HG02571 (cell line): ENCODE measurements at regions not wholly inside any gene's neighbourhood (a gene's known extent, or its start where the extent isn't known, plus 50 kb on each side); places are given as distances from the start of the nearest gene placed in this dataset.

Experiments used
- ATAC-seq: cut with Tn5 transposase; IDR thresholded peaks from one replicate; pipeline ENCODE4 v1.9.1; 2021; ENCODE audit warnings: mild to moderate bottlenecking, moderate library complexity; ENCODE audit not compliant: unreplicated experiment

DNA sequence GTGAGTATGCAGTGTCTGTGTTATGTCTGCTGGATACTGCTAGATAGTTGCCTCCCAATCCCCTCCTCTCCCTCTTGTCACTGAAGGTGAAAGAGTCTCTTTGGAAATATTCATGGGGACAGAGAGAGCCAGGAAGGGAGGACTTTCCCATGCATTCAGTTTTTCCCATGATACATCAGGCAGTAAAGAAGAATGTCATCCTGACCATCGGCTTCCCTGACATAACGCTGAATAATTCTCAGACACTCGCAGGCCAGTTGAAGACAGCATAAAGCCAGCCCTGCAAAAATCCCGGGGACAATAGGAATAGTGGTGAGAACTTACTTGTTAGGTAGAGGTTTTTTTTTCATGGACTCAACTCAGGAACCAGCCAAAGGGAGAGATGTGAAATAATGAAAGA, 58.1 kb downstream of the KLF4 start:
- ATAC-seq = no peak

DNA sequence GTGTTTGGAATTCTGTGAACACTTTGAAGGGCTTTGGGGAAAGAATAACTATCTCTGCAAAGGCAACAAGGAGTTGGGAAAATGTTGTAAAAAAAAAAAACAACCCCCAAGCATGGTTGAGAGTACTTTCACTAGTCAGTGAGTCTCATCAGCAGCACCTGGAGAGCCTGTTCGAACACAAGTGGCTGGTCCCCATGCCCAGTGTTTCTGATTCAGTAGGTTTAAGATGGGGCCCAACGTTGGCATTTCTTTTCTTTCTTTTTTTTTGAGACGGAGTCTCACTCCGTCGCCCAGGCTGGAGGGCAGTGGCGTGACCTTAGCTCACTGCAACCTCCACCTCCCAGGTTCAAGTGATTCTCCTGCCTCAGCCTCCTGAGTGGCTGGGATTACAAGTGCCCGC, 59.5 kb downstream of the KLF4 start:
- no peak for ATAC-seq

DNA sequence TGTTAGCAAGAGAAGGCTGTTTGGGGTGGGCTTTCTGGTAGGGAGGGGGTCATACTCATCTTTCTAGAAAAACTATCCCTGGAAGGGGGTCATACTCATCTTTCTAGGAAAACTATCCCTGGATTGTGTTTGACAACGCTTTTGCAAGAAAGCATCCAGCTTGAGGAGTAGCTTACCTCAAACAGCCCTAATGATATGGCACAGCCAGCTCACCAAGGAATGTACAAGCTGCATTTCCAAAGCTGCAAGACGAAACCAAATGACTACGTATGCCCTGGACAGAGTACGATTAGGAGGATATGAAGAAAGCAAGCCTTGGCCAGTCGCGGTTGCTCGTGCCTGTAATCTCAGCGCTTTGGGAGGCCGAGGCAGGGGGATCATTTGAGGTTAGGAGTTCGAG, 63.4 kb downstream of the KLF4 start:
- ATAC-seq = no peak

DNA sequence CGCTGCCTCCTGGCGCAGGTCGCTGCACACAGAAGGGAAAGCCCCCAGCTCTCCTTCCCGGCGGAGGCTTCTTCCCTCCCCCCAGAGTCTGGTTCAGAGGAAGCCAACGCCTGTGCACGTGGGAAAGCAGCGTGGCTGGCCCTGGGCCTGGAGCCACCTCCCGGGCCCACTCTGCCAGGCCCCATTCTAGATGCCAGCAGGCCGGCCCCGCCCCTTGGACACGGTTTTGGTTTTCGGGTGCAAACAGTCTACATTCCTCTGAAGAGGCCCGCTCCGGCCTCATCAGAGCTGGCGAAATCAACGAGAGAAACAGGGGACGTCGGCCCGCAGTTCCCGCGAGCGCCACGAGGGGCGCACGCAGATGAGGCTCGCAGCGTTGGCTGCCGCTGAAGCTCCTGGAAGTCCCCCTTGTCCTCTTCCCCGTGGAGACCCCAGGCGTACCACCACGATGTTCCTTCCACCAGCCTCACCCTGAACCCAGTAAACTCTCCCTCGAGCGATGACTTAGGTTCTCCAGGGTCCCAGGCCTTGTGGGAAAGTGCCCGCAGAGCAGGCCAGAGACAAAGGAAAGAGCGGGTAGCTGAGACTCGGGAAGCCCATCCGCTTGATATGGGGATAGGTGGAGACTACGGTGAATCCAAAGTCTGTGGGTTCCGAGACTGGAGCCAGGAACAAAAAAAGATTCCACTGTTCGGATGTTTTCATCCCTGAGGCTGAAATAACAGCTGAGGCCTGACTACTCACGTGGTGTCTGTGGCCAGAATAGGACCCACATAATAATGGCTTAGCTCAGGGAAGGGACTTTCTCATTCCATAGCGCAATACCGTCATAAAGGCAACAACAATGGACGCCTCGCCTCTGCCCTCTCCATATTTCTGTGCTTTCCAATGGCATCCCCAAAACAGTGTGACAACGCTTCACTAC, 64.2 kb downstream of the KLF4 start:
- peak; percentile 78 for ATAC-seq

DNA sequence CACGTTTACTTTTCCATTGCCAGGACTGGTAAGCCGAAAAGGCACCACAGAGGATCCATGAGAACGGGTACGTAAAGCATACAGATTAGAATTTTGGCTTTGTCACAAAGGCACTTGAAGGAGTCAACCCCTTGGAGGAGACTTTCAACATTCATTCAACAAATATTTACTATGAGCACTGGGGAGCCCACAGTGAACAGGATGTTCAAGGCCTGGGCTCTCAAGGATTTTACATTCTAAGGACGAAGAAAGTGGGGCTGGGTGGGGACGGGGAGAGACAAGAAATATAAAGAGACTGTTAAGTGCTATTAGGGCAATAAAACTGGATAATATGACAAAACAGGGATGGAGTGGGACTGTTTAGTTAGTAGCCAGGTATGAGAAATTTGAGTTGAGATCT, 66.0 kb downstream of the KLF4 start:
- no peak for ATAC-seq

DNA sequence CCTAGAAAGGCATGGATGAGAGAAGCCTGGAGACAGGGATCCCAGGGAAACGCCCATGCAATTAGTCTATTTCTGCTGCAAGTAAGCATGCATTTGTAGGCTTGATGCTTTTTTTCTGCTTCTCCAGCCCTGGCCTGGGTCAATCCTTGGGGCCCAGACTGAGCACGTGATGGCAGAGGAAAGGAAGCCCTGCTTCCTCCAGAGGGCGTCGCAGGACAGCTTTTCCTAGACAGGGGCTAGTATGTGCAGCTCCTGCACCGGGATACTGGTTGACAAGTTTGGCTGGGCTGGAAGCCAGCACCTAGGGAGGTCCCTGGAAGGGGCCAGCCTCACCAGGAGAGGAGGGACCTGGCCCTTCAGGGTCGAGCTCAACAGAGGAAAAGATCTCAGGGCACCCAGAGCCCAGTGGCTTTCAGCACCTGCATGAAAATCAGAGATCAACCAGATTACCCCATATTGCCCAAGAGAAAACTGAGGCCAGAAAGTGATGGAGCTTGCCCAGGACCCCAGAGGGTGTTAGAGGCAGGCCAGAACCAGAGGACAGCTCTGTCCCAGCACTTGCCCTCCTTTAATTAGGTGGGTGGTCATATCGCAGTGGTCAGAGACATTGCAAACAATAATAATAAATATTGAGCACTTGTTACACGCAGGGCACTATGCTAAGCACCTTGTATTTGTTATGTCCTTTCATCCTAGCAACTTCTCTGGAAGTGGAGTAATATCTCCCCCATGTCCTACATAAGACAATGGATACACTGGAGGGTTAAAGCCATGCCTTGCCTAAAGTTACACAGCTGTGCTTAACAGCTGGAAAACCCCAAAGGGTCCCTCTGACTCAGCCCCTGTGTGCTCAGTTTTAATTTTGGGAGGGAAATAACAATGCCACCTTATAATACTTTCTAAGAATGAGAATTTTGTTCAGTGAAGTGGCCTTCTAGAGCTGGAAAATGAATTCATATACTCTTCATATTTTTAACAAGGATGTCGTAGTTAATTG, 67.1 kb downstream of the KLF4 start:
- no peak for ATAC-seq

DNA sequence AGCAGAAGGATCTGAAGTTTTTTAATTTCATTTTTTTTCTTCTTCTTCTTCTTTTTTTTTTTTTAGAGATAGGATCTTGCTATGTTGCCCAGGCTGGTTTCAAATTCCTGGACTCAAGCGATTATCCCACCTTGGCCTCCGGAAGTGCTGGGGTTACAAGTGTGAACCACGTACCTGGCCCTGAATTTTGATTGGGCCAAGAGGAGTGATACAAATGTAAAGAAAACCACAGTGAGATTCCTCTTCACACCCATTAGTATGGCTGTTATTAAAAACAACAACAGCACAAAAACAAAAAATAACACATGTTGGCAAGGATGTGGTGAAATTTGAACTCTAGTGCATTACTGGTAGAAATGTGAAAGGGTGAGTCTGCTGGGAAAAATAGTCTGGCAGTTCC, 79.1 kb downstream of the KLF4 start:
- ATAC-seq = no peak

DNA sequence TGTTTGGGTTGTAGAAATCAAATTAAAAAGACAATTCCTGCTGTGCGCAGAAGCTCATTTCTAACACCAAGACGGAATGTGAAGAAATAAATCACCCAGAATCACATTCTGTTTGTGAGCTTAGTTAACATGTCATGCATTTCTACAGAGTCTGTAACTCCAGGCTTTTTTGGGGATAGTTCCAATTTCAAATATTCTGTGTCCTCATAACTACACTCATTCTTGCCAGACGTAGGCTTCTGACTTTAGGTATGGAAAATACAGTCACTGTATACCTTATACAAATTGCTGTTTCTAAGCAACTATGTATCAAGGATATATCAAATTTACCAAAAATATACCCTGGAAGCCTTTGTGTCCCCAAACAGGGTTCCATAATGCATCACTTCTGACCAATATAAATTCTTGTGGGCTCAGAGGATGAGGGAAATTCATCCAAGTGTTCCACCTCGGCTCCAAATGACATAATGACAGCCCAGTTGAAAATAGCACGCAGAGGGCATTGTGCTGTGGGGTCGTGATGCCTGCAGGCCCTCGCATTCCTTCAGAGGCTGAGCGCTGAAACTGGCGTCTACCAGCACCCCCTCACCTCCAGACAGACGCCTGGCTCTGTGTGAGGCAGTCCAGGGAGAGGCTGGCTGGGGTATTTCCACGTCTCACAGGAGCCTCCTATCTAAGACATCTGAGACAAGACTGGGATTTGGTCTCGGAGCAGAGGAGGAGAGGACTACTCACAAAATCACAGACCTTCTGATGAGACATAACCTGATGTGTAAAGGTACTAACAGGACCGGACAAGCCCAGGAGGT, 79.8 kb downstream of the KLF4 start:
- ATAC-seq = no peak

DNA sequence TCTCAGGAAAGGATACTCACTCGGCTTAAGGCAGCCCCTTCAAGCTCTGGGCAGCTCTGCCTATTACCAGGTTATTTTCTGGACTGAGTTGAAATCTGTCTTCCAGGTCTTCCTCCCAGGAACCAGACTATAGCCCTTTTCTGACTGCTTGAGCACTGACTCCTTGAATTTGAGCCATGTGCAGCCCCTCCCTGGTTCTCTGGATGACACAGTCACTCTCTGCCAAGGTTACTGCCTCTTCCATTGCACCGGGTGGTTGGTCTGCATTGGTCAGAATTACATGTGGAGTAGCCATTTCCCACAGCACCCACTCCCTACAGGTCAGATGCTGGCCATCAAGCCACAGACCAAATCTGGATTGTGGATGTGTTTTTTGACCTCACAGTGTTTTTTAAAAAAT, 81.9 kb downstream of the KLF4 start:
- no peak for ATAC-seq

DNA sequence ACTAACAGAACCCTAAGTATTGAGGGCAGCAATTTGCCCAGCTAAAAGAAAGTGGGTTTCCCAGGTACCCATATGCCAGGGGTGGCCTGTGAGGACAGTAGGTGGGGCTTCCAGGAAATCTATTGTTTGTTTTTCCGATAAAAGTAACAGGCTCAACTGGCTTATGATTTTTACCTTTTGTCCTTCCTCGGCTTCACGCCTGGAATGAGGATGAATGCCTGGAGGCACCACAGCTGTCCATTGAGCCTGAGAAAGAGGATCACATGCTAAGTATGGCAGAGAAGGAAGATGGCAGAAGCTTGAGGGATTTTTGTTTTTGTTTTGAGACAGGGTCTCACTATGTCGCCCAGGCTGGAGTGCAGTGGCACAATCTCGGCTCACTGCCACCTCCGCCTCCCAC, 84.1 kb downstream of the KLF4 start:
- no peak for ATAC-seq

DNA sequence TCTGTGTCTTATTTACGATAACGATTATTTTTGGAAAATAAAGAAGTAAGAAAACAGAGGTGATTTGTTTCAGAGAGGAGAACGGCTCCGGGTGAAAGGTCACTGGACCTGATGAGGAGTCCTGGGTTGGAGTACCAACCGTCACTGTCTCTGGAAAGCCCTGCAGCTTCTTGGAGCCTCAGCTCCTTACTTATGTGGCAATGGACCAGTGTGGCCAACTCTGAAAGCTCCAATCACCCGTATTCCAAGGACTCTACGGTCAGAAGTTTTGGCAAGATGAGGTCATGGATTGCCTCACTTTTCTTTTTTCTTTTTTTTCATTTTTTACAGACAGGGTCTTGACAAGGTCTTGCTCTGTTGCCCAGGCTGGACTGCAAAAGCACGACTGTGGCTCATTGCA, 84.8 kb downstream of the KLF4 start:
- ATAC-seq = no peak

DNA sequence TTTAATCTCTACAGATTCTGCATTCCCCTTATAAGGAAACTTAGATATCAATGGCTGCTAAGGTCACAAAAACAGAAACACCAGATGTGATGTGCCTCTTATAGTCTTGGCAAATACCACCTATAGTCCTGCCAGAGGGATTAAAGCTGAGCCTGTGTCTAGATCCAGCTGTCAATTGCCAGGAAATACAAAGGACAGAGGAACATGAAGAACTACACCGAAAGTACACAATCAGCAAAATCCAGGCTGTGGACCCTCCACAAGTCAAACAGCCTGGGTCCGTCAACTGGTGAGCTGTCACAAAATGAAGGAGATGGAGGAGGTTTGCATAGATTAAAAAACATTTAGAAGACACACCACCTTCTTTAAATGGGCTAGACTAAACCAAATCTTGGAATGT, 85.4 kb downstream of the KLF4 start:
- no peak for ATAC-seq

DNA sequence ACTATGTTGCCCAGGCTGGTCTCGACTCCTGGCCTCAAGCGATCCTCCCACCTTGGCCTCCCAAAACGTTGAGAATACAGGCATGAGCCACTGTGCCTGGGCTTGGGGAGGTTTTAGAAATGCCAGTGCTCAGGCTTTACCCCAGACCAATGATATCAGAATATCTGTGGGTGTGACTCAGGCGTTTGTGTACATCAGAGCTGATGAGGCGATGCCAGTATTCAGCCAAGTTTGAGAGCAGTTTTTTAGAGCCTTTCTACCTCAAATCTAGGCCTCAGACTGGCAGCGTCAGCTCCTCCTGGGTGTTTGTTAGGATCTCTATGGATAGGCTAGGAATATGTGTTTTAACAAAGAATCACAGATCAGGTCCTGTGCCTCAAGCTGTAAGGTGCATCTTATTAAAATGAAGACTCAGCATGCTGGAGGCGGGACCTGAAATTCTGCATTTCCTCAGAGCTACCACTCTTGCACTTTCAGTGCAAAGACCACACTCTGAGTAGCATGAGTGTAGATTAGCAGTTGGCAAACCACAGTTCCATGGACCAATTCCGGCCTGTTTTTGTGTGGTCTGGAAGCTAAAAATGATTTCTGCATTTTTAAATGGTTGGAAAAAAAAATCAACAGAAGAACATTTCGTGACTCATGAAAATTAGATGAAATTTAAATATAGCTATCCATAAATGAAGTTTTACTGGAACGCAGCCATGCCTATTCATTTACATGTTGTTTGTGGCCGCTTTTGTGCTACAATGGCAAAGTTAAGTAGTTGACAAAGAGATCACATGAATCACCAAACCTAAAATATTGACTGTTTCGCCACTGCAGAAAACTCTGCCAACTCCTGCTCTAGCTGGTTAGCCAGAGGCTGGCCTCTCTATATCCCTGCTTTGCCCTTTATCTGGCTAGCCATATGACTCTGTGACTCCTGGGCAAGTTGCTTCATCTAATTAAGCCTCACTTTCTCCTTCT, 92.2 kb downstream of the KLF4 start:
- no peak for ATAC-seq

DNA sequence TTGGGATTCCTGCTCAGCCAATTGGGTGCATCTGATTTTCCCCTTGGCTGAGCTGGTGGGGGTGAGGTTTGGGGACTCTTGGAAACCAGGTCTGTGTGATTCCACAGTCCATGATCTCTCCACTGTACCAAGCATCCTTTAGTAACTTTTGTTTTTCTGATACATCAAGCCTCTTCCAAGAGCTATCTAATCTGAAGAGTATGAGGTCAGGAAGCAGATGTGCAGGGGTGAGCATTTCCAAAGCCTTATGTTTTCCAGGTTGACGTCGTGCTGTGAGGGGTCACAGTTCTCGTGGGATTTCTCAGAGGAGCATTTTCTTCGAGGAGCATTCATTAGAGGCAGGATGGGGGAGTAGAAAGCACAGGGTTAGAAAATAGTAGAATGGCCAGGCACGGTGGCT, 95.3 kb downstream of the KLF4 start:
- ATAC-seq = no peak

DNA sequence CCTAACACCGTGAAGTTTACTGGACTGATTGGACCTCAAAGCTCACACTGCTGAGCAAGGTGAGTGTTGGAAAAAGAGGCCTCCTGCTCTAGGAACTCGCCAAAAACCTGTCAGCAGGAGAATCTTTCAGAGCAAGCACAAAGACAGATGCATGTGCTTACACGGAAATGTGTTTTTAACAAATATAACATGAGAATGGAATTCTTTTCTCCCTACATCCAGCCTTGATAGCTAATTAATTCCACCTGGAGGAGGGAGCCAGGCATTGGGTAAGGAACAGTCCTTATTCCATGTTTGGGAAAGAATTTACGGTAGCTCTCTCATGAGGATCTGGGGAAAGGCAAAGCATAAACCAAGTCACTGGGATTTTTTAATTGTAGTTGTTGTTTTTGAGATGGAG, 98.8 kb downstream of the KLF4 start:
- ATAC-seq = no peak

DNA sequence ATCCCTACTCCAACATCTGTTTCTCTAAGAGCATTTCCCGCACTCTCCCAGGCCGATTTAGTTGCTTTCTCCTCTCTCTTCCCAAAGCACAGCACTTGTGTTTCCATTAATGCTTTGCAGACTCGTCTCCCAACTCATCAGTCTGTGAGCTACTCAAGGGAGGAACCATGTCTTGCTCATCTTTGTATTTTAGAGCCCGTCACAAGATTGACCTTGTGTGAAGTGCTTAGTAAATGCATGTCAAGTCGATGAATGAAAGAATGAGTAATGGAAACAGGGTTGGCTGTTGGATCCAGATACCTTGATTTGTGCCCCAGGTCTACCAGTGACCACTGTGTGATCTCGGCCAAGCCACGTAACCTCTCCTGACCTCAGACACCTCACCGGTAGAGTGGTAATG, 99.3 kb downstream of the KLF4 start:
- no peak for ATAC-seq

DNA sequence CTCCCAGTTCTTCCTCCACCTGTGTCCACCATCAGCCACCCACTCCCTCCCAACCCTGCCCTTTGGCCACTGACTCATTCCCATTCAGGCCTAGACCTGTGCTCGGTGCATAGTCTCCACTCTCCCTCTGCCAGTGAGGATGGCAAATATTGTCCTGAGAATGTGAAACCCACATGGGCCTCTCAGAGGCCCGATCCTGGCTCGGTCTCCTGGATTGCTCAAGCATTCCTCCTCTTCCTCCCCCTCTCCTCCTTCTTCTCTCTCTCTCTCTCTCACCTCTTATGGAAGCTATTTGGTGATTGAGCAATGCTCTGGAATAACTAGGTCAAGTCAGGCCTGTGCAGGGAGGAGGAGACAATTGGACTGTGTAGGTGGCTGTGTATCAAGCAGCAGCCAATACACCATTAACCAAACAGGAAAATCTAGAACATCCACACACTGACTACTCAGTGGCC, 99.9 kb downstream of the KLF4 start:
- ATAC-seq = no peak

DNA sequence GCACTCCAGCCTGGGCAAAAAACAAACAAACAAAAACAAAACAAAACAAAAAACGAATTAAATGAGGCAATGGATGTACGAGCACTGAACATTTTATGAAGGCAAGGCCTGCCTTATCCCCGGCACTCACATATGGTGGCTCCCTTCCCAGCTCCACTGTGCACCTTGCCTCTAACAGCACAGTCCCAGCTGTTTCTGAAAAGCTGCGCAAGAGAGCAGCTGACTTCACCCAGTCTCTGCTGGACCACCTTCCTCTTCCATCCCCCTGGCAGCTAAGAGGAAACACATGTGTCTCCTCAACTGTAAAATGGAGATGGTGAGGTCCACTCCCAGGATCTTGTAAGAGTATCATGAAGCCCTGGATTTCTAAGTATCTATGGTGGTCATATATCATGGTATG, 100.7 kb downstream of the KLF4 start:
- no peak for ATAC-seq

DNA sequence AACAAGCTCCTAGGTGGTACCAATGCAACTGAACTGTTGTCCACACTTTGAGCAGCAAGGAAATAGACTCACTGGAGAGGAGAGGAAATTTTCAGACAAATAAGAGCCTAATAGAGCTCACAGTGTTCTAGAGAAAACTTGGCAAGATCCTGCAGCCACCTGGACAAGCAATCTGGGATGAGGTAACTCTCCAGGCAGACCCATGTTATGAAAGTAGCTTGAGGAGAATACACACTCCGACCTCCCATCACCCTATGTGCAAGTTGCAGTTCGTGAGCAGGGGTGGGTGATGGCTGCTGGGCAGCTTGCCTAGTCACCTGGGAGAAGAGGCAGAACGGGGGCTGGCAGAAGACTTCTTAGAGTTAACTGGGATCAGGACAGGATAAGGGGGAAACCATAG, 102.2 kb downstream of the KLF4 start:
- ATAC-seq = no peak

DNA sequence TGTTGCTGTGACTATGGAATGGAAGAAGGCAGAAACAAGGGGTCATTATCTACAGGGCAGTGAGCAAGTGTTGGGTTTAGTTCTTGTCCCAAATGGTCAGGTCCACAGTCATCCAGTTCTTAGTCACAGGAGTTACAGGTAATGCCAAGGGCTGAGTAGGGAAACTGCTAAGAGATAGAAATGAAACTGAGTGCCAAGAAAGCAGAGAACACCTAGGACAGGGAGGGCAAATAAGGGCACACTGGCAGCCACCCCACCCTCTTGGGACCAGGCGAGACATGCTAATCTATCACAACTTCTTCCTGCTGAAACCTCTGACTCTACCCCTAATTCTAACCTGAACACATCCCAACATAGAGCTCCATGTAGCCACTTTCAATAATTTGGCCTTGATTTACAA, 103.2 kb downstream of the KLF4 start:
- no peak for ATAC-seq
